Stimulated activated naive B cell treated with anti-CD40 and anti-IgM and Interleukin-4, amounts not matched to agents 10 μg/mL and 1 μg/mL and 100 μg/mL, for 72 hours (primary cell): ENCODE measurements at regions not wholly inside any gene's neighbourhood (a gene's known extent, or its start where the extent isn't known, plus 50 kb on each side); places are given as distances from the start of the nearest gene placed in this dataset.

Experiments used
- ATAC-seq, 2 donors: fragments of 150-1000 bp; cut with Tn5 transposase; replicated peaks; 2 replicates each; pipeline ENCODE4 v1.10.0; 2021; ENCODE audit warnings: moderate library complexity in 1 of 2
- DNase-seq: peaks from one replicate; pipeline ENCODE4 v3.0.0; 2021
- H3K27ac Mint-ChIP-seq: one replicate; pipeline ENCODE4 v1.8.0; 2022; ENCODE audit warnings: mild to moderate bottlenecking, mixed read lengths
- H3K27me3 Mint-ChIP-seq, 2 donors: one replicate each; pipeline ENCODE4 v1.8.0; 2022; ENCODE audit warnings: mixed read lengths in 2 of 2
- H3K36me3 Mint-ChIP-seq, 2 donors: one replicate each; pipeline ENCODE4 v1.8.0; 2022; ENCODE audit warnings: mixed read lengths in 2 of 2, mild to moderate bottlenecking in 1 of 2
- H3K4me1 Mint-ChIP-seq, 2 donors: one replicate each; pipeline ENCODE4 v1.8.0; 2022; ENCODE audit warnings: mixed read lengths in 2 of 2, mild to moderate bottlenecking in 1 of 2
- H3K4me3 Mint-ChIP-seq, 2 donors: one replicate each; pipeline ENCODE4 v1.8.0; 2022; ENCODE audit warnings: mild to moderate bottlenecking in 2 of 2, mixed read lengths in 2 of 2, moderate library complexity in 1 of 2
- H3K9me3 Mint-ChIP-seq, 2 donors: one replicate each; pipeline ENCODE4 v1.8.0; 2022; ENCODE audit warnings: mixed read lengths in 2 of 2, mild to moderate bottlenecking in 1 of 2

- no peak for DNase-seq
- Mint-ChIP-seq H3K9me3 (peaks cover 0 to 4% of the 10 kb centered on the region in 2 donors), H3K27ac (no peak overlapping the region), H3K36me3 (peaks cover 0 to 2% of the 10 kb centered on the region in 2 donors), H3K4me1 (peaks cover 4 to 6% of the 10 kb centered on the region in 2 donors), H3K4me3 (no peak overlapping the region), H3K27me3 (peaks cover 0 to 4% of the 10 kb centered on the region in 2 donors)
- no peak for ATAC-seq
Measured at GRCh38 chrX:39504227-39504626, 593.5 kb downstream of the BCOR start.

- ATAC-seq (no peak), DNase-seq (no peak)
- peaks cover 0 to 4% of the 10 kb centered on the region in 2 donors for H3K27me3 Mint-ChIP-seq
- H3K36me3 Mint-ChIP-seq, result peaks cover 0 to 7% of the 10 kb centered on the region in 2 donors
- no peak overlapping the region for H3K4me3 Mint-ChIP-seq
- peaks cover 0 to 6% of the 10 kb centered on the region in 2 donors for H3K9me3 Mint-ChIP-seq
- peaks cover 4 to 6% of the 10 kb centered on the region in 2 donors for H3K4me1 Mint-ChIP-seq
- no peak overlapping the region for H3K27ac Mint-ChIP-seq
Measured at GRCh38 chrX:39504850-39505259, 592.9 kb downstream of the BCOR start.

GRCh38 chrX:39506131-39506530 lies 591.6 kb downstream of the BCOR start:
- no peak overlapping the region for H3K27ac Mint-ChIP-seq
- peaks cover 0 to 4% of the 10 kb centered on the region in 2 donors for H3K27me3 Mint-ChIP-seq
- H3K4me3 Mint-ChIP-seq, result no peak overlapping the region
- DNase-seq, result no peak
- H3K9me3 Mint-ChIP-seq, result peaks cover 0 to 11% of the 10 kb centered on the region in 2 donors
- H3K36me3 Mint-ChIP-seq, result peaks cover 0 to 12% of the 10 kb centered on the region in 2 donors
- ATAC-seq, result no peak
- H3K4me1 Mint-ChIP-seq, result peaks cover 4 to 6% of the 10 kb centered on the region in 2 donors

GRCh38 chrX:39507034-39507433 lies 590.7 kb downstream of the BCOR start:
- Mint-ChIP-seq H3K4me1 (peaks cover 4 to 6% of the 10 kb centered on the region in 2 donors), H3K4me3 (no peak overlapping the region), H3K36me3 (peaks cover 0 to 12% of the 10 kb centered on the region in 2 donors), H3K27me3 (peaks cover 0 to 4% of the 10 kb centered on the region in 2 donors), H3K9me3 (peaks cover 0 to 11% of the 10 kb centered on the region in 2 donors), H3K27ac (no peak overlapping the region)
- ATAC-seq, result no peak
- no peak for DNase-seq

GRCh38 chrX:39507617-39508299 lies 590.0 kb downstream of the BCOR start:
- ATAC-seq (no peak), DNase-seq (no peak)
- H3K36me3 Mint-ChIP-seq, result peaks cover 0 to 12% of the 10 kb centered on the region in 2 donors
- H3K27me3 Mint-ChIP-seq, result no peaks in the 10 kb centered on the region
- no peak overlapping the region for H3K4me3 Mint-ChIP-seq
- peaks cover 4 to 10% of the 10 kb centered on the region in 2 donors for H3K4me1 Mint-ChIP-seq
- no peak overlapping the region for H3K27ac Mint-ChIP-seq
- peaks cover 0 to 11% of the 10 kb centered on the region in 2 donors for H3K9me3 Mint-ChIP-seq

GRCh38 chrX:39508300-39508692 lies 589.5 kb downstream of the BCOR start:
- peak; percentile 59 to 71 for ATAC-seq
- peaks cover 4 to 10% of the 10 kb centered on the region in 2 donors for H3K4me1 Mint-ChIP-seq
- H3K9me3 Mint-ChIP-seq, result peaks cover 0 to 11% of the 10 kb centered on the region in 2 donors
- H3K27ac Mint-ChIP-seq, result no peak overlapping the region
- H3K36me3 Mint-ChIP-seq, result peaks cover 0 to 12% of the 10 kb centered on the region in 2 donors
- no peaks in the 10 kb centered on the region for H3K27me3 Mint-ChIP-seq
- no peak overlapping the region for H3K4me3 Mint-ChIP-seq
- no peak for DNase-seq

- peaks cover 0 to 12% of the 10 kb centered on the region in 2 donors for H3K36me3 Mint-ChIP-seq
- peaks cover 0 to under 1% of the 10 kb centered on the region in 2 donors for H3K27me3 Mint-ChIP-seq
- peaks cover 0 to 11% of the 10 kb centered on the region in 2 donors for H3K9me3 Mint-ChIP-seq
- ATAC-seq (no peak), DNase-seq (no peak)
- no peak overlapping the region for H3K4me3 Mint-ChIP-seq
- H3K27ac Mint-ChIP-seq, result no peak overlapping the region
- H3K4me1 Mint-ChIP-seq, result peaks cover 4 to 10% of the 10 kb centered on the region in 2 donors
Measured at GRCh38 chrX:39509157-39509556, 588.6 kb downstream of the BCOR start.

- Mint-ChIP-seq H3K36me3 (peaks cover 0 to 12% of the 10 kb centered on the region in 2 donors), H3K27me3 (peaks cover 7 to 21% of the 10 kb centered on the region in 2 donors), H3K4me1 (peaks cover 4% of the 10 kb centered on the region in 2 donors), H3K27ac (no peak overlapping the region), H3K9me3 (peaks cover 0 to 11% of the 10 kb centered on the region in 2 donors), H3K4me3 (no peak overlapping the region)
- DNase-seq (no peak), ATAC-seq (no peak)
Measured at GRCh38 chrX:39513836-39514235, 583.9 kb downstream of the BCOR start.

GRCh38 chrX:39514801-39515200 lies 583.0 kb downstream of the BCOR start:
- DNase-seq (no peak), ATAC-seq (no peak)
- H3K9me3 Mint-ChIP-seq, result peaks cover 0 to 5% of the 10 kb centered on the region in 2 donors
- no peak overlapping the region for H3K4me3 Mint-ChIP-seq
- H3K36me3 Mint-ChIP-seq, result peaks cover 0 to 6% of the 10 kb centered on the region in 2 donors
- peaks cover 7 to 25% of the 10 kb centered on the region in 2 donors for H3K27me3 Mint-ChIP-seq
- no peak overlapping the region for H3K27ac Mint-ChIP-seq
- H3K4me1 Mint-ChIP-seq, result peaks cover 4% of the 10 kb centered on the region in 2 donors

- Mint-ChIP-seq H3K4me1 (peaks cover 4% of the 10 kb centered on the region in 2 donors), H3K4me3 (no peak overlapping the region), H3K9me3 (no peaks in the 10 kb centered on the region), H3K27ac (no peak overlapping the region), H3K36me3 (no peaks in the 10 kb centered on the region), H3K27me3 (peaks cover 7 to 25% of the 10 kb centered on the region in 2 donors)
- DNase-seq, result no peak
- ATAC-seq, result no peak
Measured at GRCh38 chrX:39516427-39516841, 581.3 kb downstream of the BCOR start.

GRCh38 chrX:39518476-39519029 lies 579.2 kb downstream of the BCOR start:
- ATAC-seq, result no peak
- Mint-ChIP-seq H3K9me3 (peaks cover 0 to 2% of the 10 kb centered on the region in 2 donors), H3K4me1 (peaks cover 0 to 4% of the 10 kb centered on the region in 2 donors), H3K4me3 (no peak overlapping the region), H3K27ac (no peak overlapping the region), H3K36me3 (no peaks in the 10 kb centered on the region), H3K27me3 (peaks cover 11 to 28% of the 10 kb centered on the region in 2 donors)
- DNase-seq, result no peak

- ATAC-seq, result no peak
- peaks cover 11 to 33% of the 10 kb centered on the region in 2 donors for H3K27me3 Mint-ChIP-seq
- no peaks in the 10 kb centered on the region for H3K36me3 Mint-ChIP-seq
- DNase-seq, result no peak
- H3K4me1 Mint-ChIP-seq, result peaks cover 0 to 4% of the 10 kb centered on the region in 2 donors
- H3K9me3 Mint-ChIP-seq, result peaks cover 0 to 4% of the 10 kb centered on the region in 2 donors
- H3K27ac Mint-ChIP-seq, result no peak overlapping the region
- no peak overlapping the region for H3K4me3 Mint-ChIP-seq
Measured at GRCh38 chrX:39519030-39519488, 578.7 kb downstream of the BCOR start.

GRCh38 chrX:39519566-39520301 lies 578.0 kb downstream of the BCOR start:
- Mint-ChIP-seq H3K36me3 (no peaks in the 10 kb centered on the region), H3K4me3 (no peak overlapping the region), H3K27me3 (peaks cover 11 to 27% of the 10 kb centered on the region in 2 donors), H3K4me1 (peaks cover 0 to 4% of the 10 kb centered on the region in 2 donors), H3K27ac (no peak overlapping the region), H3K9me3 (peaks cover 0 to 4% of the 10 kb centered on the region in 2 donors)
- ATAC-seq, result no peak
- DNase-seq, result no peak

- no peaks in the 10 kb centered on the region for H3K4me1 Mint-ChIP-seq
- ATAC-seq, result no peak
- no peak overlapping the region for H3K27ac Mint-ChIP-seq
- H3K4me3 Mint-ChIP-seq, result no peak overlapping the region
- H3K9me3 Mint-ChIP-seq, result peaks cover 1 to 4% of the 10 kb centered on the region in 2 donors
- DNase-seq, result no peak
- peaks cover 11 to 17% of the 10 kb centered on the region in 2 donors for H3K27me3 Mint-ChIP-seq
- no peaks in the 10 kb centered on the region for H3K36me3 Mint-ChIP-seq
Measured at GRCh38 chrX:39525758-39526157, 572.0 kb downstream of the BCOR start.
